SK-N-SH (cell line): ENCODE measurements at regions not wholly inside any gene's neighbourhood (a gene's known extent, or its start where the extent isn't known, plus 50 kb on each side); places are given as distances from the start of the nearest gene placed in this dataset.

Source experiments
- CTCF ChIA-PET: fragments of 300-600, 350-600 bp; formaldehyde crosslinking; extraction: SDS; loops from one replicate; lab custom pipeline; 2021; lab: Yijun Ruan, JAX
- POLR2A ChIA-PET: fragments of 350-600 bp; sonication (Branson Sonifier 250); formaldehyde crosslinking; extraction: SDS; loops from one replicate; lab custom pipeline; 2020; ENCODE audit warnings: antibody characterized with exemption, inconsistent platforms; lab: Yijun Ruan, JAX
- DNase-seq: peaks from one replicate; pipeline ENCODE4 v3.0.0; 2012
- H2AFZ ChIP-seq: fragments of 200-600 bp; sonication (generic); 2 replicates; pipeline ENCODE4 v1.8.1; 2016; ENCODE audit warnings: antibody characterized with exemption, mild to moderate bottlenecking, low read depth
- H3F3A ChIP-seq: fragments of 200-600 bp; sonication (generic); replicated peaks from 2 replicates; pipeline ENCODE3; 2016; ENCODE audit warnings: antibody characterized with exemption, mild to moderate bottlenecking; ENCODE audit not compliant: insufficient read depth
- H3K27ac ChIP-seq, 2 experiments: fragments of 200-500 bp in 1 of 2; fragments of 200-600 bp in 1 of 2; sonication (Bioruptor generic) in 1 of 2; sonication (generic), shearing (Covaris generic) in 1 of 2; 2 replicates each; pipeline versions ENCODE4 v1.5.1 to v1.6.1; 2014 to 2016; ENCODE audit warnings: low read depth in 2 of 2, inconsistent platforms in 1 of 2, low read length in 1 of 2, mild to moderate bottlenecking in 1 of 2, mixed read lengths in 1 of 2
- H3K27me3 ChIP-seq: fragments of 200-600 bp; sonication (generic), shearing (Covaris generic); 2 replicates; pipeline ENCODE4 v1.6.1; 2016; ENCODE audit warnings: mixed run types; ENCODE audit not compliant: insufficient read depth
- H3K36me3 ChIP-seq, 2 experiments: fragments of 200-500 bp in 1 of 2; fragments of 200-600 bp in 1 of 2; sonication (Bioruptor generic) in 1 of 2; sonication (generic) in 1 of 2; replicated peaks in 1 of 2; 2 replicates each; pipeline versions ENCODE3 to v1.5.1; 2014 to 2016; ENCODE audit warnings: low read length in 1 of 2, mild to moderate bottlenecking in 1 of 2; ENCODE audit not compliant: insufficient read depth in 2 of 2, control insufficient read depth in 1 of 2
- H3K4me1 ChIP-seq, 2 experiments: fragments of 200-500 bp in 1 of 2; fragments of 200-600 bp in 1 of 2; sonication (Bioruptor generic) in 1 of 2; sonication (generic), shearing (Covaris generic) in 1 of 2; 2 replicates each; pipeline versions ENCODE4 v1.5.1 to v1.6.1; 2014 to 2016; ENCODE audit warnings: low read depth in 1 of 2, low read length in 1 of 2, mixed run types in 1 of 2; ENCODE audit not compliant: insufficient read depth in 2 of 2, control insufficient read depth in 1 of 2
- H3K4me2 ChIP-seq: fragments of 200-600 bp; sonication (generic), shearing (Covaris generic); 2 replicates; pipeline ENCODE4 v1.6.1; 2017; ENCODE audit warnings: mixed run types
- H3K4me3 ChIP-seq, 2 experiments: fragments of 200-500 bp in 1 of 2; fragments of 200-600 bp in 1 of 2; sonication (Bioruptor generic) in 1 of 2; sonication (generic), shearing (Covaris generic) in 1 of 2; 2 replicates each; pipeline versions ENCODE4 v1.5.1 to v1.8.1; 2014 to 2016; ENCODE audit warnings: low read depth in 2 of 2, inconsistent platforms in 1 of 2, low read length in 1 of 2, mild to moderate bottlenecking in 1 of 2, mixed read lengths in 1 of 2, moderate library complexity in 1 of 2
- H3K79me2 ChIP-seq: fragments of 200-600 bp; sonication (generic); 2 replicates; pipeline ENCODE4 v1.8.1; 2017; ENCODE audit warnings: mild to moderate bottlenecking; ENCODE audit not compliant: insufficient read depth
- H3K9ac ChIP-seq: fragments of 200-600 bp; sonication (generic); 2 replicates; pipeline ENCODE4 v1.6.1; 2017; ENCODE audit warnings: mixed run types
- H3K9me2 ChIP-seq: fragments of 200-600 bp; sonication (generic); 2 replicates; pipeline ENCODE4 v1.6.1; 2017; ENCODE audit warnings: mixed run types
- H3K9me3 ChIP-seq: fragments of 200-600 bp; sonication (generic); 2 replicates; pipeline ENCODE4 v1.6.1; 2017; ENCODE audit warnings: mixed run types, mild to moderate bottlenecking, moderate library complexity
- H4K20me1 ChIP-seq: fragments of 200-600 bp; sonication (generic); 2 replicates; pipeline ENCODE4 v1.6.1; 2017; ENCODE audit warnings: mild to moderate bottlenecking, mixed run types; ENCODE audit not compliant: insufficient read depth
- EP300 ChIP-seq, 2 experiments: IDR thresholded peaks; 2 replicates each; pipeline versions ENCODE4 v1.4.0 to v1.6.1; 2012; ENCODE audit warnings: borderline replicate concordance in 1 of 2, low read depth in 1 of 2, low read length in 1 of 2
- GATA2 ChIP-seq: sonication (generic); formaldehyde crosslinking; IDR thresholded peaks from 2 replicates; pipeline ENCODE4 v1.5.0; 2020; ENCODE audit warnings: mild to moderate bottlenecking, missing genetic modification reagents
- MEF2A ChIP-seq: IDR thresholded peaks from 2 replicates; pipeline ENCODE4 v1.4.0; 2012; ENCODE audit warnings: low read depth, borderline replicate concordance
- NFIC ChIP-seq: IDR thresholded peaks from 2 replicates; pipeline ENCODE4 v1.4.0; 2012; ENCODE audit warnings: borderline replicate concordance
- RAD21 ChIP-seq: IDR thresholded peaks from 2 replicates; pipeline ENCODE4 v1.6.1; 2012; ENCODE audit warnings: mild to moderate bottlenecking, low read length
- TCF12 ChIP-seq: IDR thresholded peaks from 2 replicates; pipeline ENCODE4 v1.4.0; 2012
- WGBS: methylation state at CpG from one replicate; pipeline ENCODE4 v1.1.6; 2017; ENCODE audit warnings: low lambda C conversion rate; 5-methylcytosine and 5-hydroxymethylcytosine counted together
- TF ChIP-seq, protein P1 (sequence below): fragments of 150-350 bp; IDR thresholded peaks from 2 replicates; pipeline ENCODE4 v1.6.1; 2016; ENCODE audit warnings: mild to moderate bottlenecking, low read depth, low read length
- TF ChIP-seq, protein P2 (sequence below): IDR thresholded peaks from 2 replicates; pipeline ENCODE4 v1.4.0; 2012; ENCODE audit warnings: low read depth, borderline replicate concordance
- TF ChIP-seq, protein P3 (sequence below): IDR thresholded peaks from 2 replicates; pipeline ENCODE4 v1.4.0; 2012; ENCODE audit warnings: low read depth, borderline replicate concordance

DNA sequence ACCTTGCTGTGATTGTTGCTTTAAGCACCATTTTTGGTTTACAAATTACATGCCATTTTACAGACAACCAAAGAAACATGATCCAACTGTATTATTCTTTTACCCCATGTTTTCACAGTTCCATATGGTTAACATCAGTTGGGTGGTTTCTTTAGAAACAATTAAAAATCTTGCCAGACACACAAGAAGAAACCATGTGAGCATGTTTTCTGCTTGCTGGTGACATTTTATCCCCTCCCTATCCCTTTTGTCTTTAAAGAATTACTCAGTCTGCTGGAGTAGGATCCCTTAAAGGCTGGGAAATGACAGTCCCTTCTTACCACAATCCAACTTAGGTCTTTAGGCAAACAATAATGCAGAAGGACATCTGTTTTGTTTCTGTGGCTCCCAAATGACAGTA, 121.8 kb upstream of the PLXNC1 start:
- Histone ChIP-seq H3K27ac (no peak overlapping the region), H3K9me2 (no peaks in the 10 kb centered on the region), H3F3A (no peaks in the 10 kb centered on the region), H3K4me3 (no peak overlapping the region), H3K79me2 (no peaks in the 10 kb centered on the region), H4K20me1 (no peaks in the 10 kb centered on the region), H3K36me3 (no peaks in the 10 kb centered on the region), H3K9me3 (no peaks in the 10 kb centered on the region), H3K27me3 (no peaks in the 10 kb centered on the region), H2AFZ (no peak overlapping the region), H3K4me2 (no peak overlapping the region), H3K4me1 (no peaks in the 10 kb centered on the region), H3K9ac (no peak overlapping the region)
- DNase-seq = no peak
- ChIA-PET POLR2A (no interaction called here), CTCF (interaction anchor here (2.3 to 2.5 kb wide), 2 partner anchors 10 to 75 kb away, joined by 8 to 9 read pairs; no protein-coding TSS in a partner anchor)
- TF ChIP-seq, protein P1, sequence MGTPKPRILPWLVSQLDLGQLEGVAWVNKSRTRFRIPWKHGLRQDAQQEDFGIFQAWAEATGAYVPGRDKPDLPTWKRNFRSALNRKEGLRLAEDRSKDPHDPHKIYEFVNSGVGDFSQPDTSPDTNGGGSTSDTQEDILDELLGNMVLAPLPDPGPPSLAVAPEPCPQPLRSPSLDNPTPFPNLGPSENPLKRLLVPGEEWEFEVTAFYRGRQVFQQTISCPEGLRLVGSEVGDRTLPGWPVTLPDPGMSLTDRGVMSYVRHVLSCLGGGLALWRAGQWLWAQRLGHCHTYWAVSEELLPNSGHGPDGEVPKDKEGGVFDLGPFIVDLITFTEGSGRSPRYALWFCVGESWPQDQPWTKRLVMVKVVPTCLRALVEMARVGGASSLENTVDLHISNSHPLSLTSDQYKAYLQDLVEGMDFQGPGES = no peak
- TF ChIP-seq, protein P2, sequence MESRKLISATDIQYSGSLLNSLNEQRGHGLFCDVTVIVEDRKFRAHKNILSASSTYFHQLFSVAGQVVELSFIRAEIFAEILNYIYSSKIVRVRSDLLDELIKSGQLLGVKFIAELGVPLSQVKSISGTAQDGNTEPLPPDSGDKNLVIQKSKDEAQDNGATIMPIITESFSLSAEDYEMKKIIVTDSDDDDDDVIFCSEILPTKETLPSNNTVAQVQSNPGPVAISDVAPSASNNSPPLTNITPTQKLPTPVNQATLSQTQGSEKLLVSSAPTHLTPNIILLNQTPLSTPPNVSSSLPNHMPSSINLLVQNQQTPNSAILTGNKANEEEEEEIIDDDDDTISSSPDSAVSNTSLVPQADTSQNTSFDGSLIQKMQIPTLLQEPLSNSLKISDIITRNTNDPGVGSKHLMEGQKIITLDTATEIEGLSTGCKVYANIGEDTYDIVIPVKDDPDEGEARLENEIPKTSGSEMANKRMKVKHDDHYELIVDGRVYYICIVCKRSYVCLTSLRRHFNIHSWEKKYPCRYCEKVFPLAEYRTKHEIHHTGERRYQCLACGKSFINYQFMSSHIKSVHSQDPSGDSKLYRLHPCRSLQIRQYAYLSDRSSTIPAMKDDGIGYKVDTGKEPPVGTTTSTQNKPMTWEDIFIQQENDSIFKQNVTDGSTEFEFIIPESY = no peak
- TF ChIP-seq TCF12 (no peak), MEF2A (no peak), RAD21 (no peak), EP300 (IDR thresholded peaks at IDR 0.05; ENCODE audit: borderline replicate concordance in 1 of 2, low read depth in 1 of 2, low read length in 1 of 2) (no peak), GATA2 (no peak)
- TF ChIP-seq, protein P3, sequence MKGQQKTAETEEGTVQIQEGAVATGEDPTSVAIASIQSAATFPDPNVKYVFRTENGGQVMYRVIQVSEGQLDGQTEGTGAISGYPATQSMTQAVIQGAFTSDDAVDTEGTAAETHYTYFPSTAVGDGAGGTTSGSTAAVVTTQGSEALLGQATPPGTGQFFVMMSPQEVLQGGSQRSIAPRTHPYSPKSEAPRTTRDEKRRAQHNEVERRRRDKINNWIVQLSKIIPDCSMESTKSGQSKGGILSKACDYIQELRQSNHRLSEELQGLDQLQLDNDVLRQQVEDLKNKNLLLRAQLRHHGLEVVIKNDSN = no peak

DNA sequence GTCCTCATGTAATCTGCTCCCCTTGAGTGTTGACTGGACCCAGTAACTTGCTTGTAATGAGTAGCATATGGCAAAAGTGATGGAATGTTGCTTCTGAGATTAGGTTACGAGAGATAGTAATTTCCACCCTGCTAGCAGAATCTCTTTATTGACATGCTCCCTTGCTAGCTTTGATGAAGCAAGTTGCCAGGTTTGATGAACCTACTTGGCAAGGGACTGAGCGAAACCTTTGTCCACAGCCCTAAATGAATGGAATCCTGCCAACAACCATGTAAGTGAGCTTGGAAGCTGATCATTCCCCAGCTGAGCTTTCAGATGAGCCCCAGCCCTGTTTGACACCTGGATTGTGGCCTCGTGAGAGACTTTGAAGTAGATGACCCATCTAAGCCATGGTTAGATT, 120.8 kb upstream of the PLXNC1 start:
- Histone ChIP-seq H3K4me1 (no peaks in the 10 kb centered on the region), H3K9me2 (no peaks in the 10 kb centered on the region), H2AFZ (no peak overlapping the region), H3K4me2 (no peak overlapping the region), H3K4me3 (no peak overlapping the region), H3K9me3 (no peaks in the 10 kb centered on the region), H3K36me3 (no peaks in the 10 kb centered on the region), H3K27ac (no peak overlapping the region), H3F3A (no peaks in the 10 kb centered on the region)
- 39% methylated on average over 3 of the region's 3 CpGs for WGBS
- CTCF ChIA-PET = interaction anchor here (2.3 to 2.5 kb wide), 2 partner anchors 9 to 74 kb away, joined by 8 to 9 read pairs; no protein-coding TSS in a partner anchor
- no peak for DNase-seq
- no peak for TF ChIP-seq NFIC
- TF ChIP-seq, all 33 proteins: peak for 0
- POLR2A ChIA-PET = no interaction called here
- Histone ChIP-seq H4K20me1 (no peaks in the 10 kb centered on the region), H3K27me3 (no peaks in the 10 kb centered on the region), H3K79me2 (no peaks in the 10 kb centered on the region), H3K9ac (no peak overlapping the region)
